ENCODE measurements at regions not wholly inside any gene's neighbourhood (a gene's known extent, or its start where the extent isn't known, plus 50 kb on each side); places are given as distances from the start of the nearest gene placed in this dataset.

DNA sequence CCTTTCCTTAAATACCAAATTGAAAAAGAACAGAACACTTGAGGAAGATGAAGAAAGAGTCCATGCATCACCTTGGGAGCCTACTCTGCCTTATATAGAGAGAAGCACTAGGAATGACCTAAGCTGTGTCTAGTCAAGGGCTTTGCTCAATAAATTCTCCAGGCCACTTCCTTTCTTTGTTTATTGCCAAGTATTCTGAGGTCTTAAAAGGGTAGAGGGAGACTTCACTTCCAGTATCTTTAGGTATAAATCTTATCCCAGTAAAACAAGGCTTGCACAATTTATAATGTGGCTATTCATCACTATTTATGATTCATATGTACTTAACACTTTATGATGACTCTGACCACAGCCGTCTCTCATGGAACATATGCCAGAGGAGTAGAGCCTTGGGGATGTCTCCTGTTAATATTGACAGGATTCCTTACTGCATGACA, 85.1 kb upstream of the ARHGAP5 start:
- no peak for DNase-seq
- peaks cover 2% of the 10 kb centered on the region for H3K9me3 Mint-ChIP-seq (ENCODE audit: unreplicated experiment)
- H3K27me3 ChIP-seq (replicated peaks; ENCODE audit: control insufficient read depth, insufficient read depth, low read length) = no peaks in the 10 kb centered on the region
- no peak overlapping the region for H3K27ac Mint-ChIP-seq (ENCODE audit: unreplicated experiment)
- intact Hi-C loops (cut with micrococcal nuclease; ENCODE audit: unreplicated experiment) = no loop called here
- no peak overlapping the region for H3K4me3 Mint-ChIP-seq (ENCODE audit: unreplicated experiment)
- H3K36me3 ChIP-seq (ENCODE audit: control insufficient read depth, insufficient read depth, low read length) = no peaks in the 10 kb centered on the region
- no TSS peak for BruUV-seq (replicated peaks)
- H3K4me3 ChIP-seq (ENCODE audit: low read depth, low read length) = no peak overlapping the region
- H3K27me3 Mint-ChIP-seq (ENCODE audit: insufficient read depth, unreplicated experiment) = no peaks in the 10 kb centered on the region
- H3K9me3 ChIP-seq = no peaks in the 10 kb centered on the region
- ChIA-PET POLR2A (no interaction called here), CTCF (no interaction called here)
- peaks cover 19% of the 10 kb centered on the region for H3K4me1 ChIP-seq
- H3K36me3 Mint-ChIP-seq (ENCODE audit: insufficient read depth, unreplicated experiment) = no peaks in the 10 kb centered on the region
- H3K4me1 Mint-ChIP-seq (ENCODE audit: low read depth, unreplicated experiment) = peaks cover 38% of the 10 kb centered on the region
- TF ChIP-seq, protein P1, sequence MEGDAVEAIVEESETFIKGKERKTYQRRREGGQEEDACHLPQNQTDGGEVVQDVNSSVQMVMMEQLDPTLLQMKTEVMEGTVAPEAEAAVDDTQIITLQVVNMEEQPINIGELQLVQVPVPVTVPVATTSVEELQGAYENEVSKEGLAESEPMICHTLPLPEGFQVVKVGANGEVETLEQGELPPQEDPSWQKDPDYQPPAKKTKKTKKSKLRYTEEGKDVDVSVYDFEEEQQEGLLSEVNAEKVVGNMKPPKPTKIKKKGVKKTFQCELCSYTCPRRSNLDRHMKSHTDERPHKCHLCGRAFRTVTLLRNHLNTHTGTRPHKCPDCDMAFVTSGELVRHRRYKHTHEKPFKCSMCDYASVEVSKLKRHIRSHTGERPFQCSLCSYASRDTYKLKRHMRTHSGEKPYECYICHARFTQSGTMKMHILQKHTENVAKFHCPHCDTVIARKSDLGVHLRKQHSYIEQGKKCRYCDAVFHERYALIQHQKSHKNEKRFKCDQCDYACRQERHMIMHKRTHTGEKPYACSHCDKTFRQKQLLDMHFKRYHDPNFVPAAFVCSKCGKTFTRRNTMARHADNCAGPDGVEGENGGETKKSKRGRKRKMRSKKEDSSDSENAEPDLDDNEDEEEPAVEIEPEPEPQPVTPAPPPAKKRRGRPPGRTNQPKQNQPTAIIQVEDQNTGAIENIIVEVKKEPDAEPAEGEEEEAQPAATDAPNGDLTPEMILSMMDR (IDR thresholded peaks at IDR 0.05; ENCODE audit: insufficient read depth in 1 of 2, low read depth in 1 of 2, low read length in 1 of 2, severe bottlenecking in 1 of 2, unreplicated experiment in 1 of 2) = no peak

DNA sequence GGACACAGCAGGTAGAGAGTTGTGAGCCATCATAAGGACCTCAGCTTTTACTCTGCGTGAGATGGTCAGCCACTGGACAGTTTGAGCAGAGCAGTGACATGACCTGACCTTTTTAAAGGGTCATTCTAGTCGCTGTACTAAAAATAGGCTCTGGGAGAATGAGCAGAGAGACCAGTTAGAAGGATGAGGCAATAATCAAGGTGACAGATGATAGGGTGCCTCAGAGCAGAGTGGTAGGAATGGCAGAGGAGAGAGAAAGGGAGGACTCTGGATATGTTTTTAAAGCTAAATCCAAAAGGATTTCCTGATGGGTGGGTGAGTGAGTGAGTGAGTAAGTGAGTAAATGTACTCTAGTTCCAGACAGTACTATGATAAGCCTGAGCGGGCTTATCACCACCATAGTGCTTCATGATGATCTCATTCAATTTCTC, 83.6 kb upstream of the ARHGAP5 start:
- H3K4me3 ChIP-seq (ENCODE audit: low read depth, low read length) = no peak overlapping the region
- POLR2A ChIA-PET = no interaction called here
- no peaks in the 10 kb centered on the region for H3K9me3 ChIP-seq
- TF ChIP-seq, protein P1 (IDR thresholded peaks at IDR 0.05; ENCODE audit: insufficient read depth in 1 of 2, low read depth in 1 of 2, low read length in 1 of 2, severe bottlenecking in 1 of 2, unreplicated experiment in 1 of 2) = no peak
- Mint-ChIP-seq H3K27ac (ENCODE audit: unreplicated experiment) (no peak overlapping the region), H3K4me1 (ENCODE audit: low read depth, unreplicated experiment) (peaks cover 41% of the 10 kb centered on the region), H3K27me3 (ENCODE audit: insufficient read depth, unreplicated experiment) (no peaks in the 10 kb centered on the region), H3K36me3 (ENCODE audit: insufficient read depth, unreplicated experiment) (no peaks in the 10 kb centered on the region), H3K9me3 (ENCODE audit: unreplicated experiment) (no peaks in the 10 kb centered on the region), H3K4me3 (ENCODE audit: unreplicated experiment) (no peak overlapping the region)
- peaks cover 19% of the 10 kb centered on the region for H3K4me1 ChIP-seq
- no peak for DNase-seq
- no TSS peak for BruUV-seq (replicated peaks)
- CTCF ChIA-PET = no interaction called here
- no peaks in the 10 kb centered on the region for H3K36me3 ChIP-seq (ENCODE audit: control insufficient read depth, insufficient read depth, low read length)
- intact Hi-C loops (cut with micrococcal nuclease; ENCODE audit: unreplicated experiment) = no loop called here
- no peaks in the 10 kb centered on the region for H3K27me3 ChIP-seq (replicated peaks; ENCODE audit: control insufficient read depth, insufficient read depth, low read length)

DNA sequence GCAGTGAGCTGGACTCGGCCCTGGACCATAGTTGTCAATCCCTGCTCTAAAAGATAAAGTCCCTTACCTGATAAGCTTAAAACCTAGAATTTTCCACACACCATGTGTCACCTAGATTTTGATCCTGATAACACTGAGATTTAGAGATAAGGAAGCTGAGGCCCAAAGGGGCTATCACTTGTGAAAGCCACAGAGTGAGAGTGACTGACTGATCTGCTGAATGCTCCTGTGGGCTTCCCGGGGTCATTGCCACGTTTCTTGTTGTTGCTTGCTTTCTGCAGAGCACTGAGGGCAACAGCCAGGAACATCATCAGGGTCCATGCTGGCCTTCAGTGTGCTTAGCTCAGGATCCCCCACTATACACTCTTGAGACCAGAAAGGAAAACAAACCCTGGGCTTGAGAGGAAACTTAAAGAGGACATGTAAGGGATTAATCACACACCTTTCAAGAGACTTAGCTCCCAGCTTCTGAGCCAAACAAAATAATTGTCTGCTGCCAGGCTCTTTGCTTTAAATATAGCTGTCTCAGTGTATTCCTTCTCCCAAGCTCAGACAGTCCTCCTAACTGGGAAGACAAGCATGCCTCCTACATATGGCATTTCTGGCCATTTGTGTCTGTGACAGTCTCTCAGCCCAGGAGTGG, 82.6 kb upstream of the ARHGAP5 start:
- Mint-ChIP-seq H3K4me1 (ENCODE audit: low read depth, unreplicated experiment) (peaks cover 41% of the 10 kb centered on the region), H3K4me3 (ENCODE audit: unreplicated experiment) (no peak overlapping the region), H3K27ac (ENCODE audit: unreplicated experiment) (peak overlapping the region; percentile 4), H3K27me3 (ENCODE audit: insufficient read depth, unreplicated experiment) (no peaks in the 10 kb centered on the region), H3K9me3 (ENCODE audit: unreplicated experiment) (no peaks in the 10 kb centered on the region), H3K36me3 (ENCODE audit: insufficient read depth, unreplicated experiment) (no peaks in the 10 kb centered on the region)
- Histone ChIP-seq H3K4me1 (peaks cover 19% of the 10 kb centered on the region), H3K4me3 (ENCODE audit: low read depth, low read length) (no peak overlapping the region), H3K27me3 (replicated peaks; ENCODE audit: control insufficient read depth, insufficient read depth, low read length) (no peaks in the 10 kb centered on the region), H3K36me3 (ENCODE audit: control insufficient read depth, insufficient read depth, low read length) (no peaks in the 10 kb centered on the region), H3K9me3 (no peaks in the 10 kb centered on the region)
- DNase-seq = no peak
- TF ChIP-seq, protein P1 (IDR thresholded peaks at IDR 0.05; ENCODE audit: insufficient read depth in 1 of 2, low read depth in 1 of 2, low read length in 1 of 2, severe bottlenecking in 1 of 2, unreplicated experiment in 1 of 2) = no peak
- intact Hi-C loops (cut with micrococcal nuclease; ENCODE audit: unreplicated experiment) = no loop called here
- BruUV-seq (replicated peaks) = no TSS peak
- ChIA-PET POLR2A (no interaction called here), CTCF (interaction anchor here (1.2 kb wide), 1 partner anchor 60 kb away, joined by 4 read pairs; no protein-coding TSS in a partner anchor)

Measured in Caco-2 (cell line).